ENCODE measurements at regions not wholly inside any gene's neighbourhood (a gene's known extent, or its start where the extent isn't known, plus 50 kb on each side); places are given as distances from the start of the nearest gene placed in this dataset.
"Not testable (repeated sequence)": the region's sequence is repeated elsewhere in the genome, so short reads cannot be mapped to it uniquely, and the experiment has no call there.

GRCh38 chr2:207423886-207424285 lies 105.9 kb upstream of the CREB1 start:
- Mint-ChIP-seq H3K9me3 (peaks cover 11 to 13% of the 10 kb centered on the region in 2 donors), H3K27me3 (no peaks in the 10 kb centered on the region), H3K4me3 (no peak overlapping the region), H3K27ac (peak overlapping the region; percentile 5 to 35), H3K4me1 (peaks cover 13% of the 10 kb centered on the region)
- ATAC-seq: peak; percentile 100
- DNase-seq: peak; percentile 5 to 66

DNA sequence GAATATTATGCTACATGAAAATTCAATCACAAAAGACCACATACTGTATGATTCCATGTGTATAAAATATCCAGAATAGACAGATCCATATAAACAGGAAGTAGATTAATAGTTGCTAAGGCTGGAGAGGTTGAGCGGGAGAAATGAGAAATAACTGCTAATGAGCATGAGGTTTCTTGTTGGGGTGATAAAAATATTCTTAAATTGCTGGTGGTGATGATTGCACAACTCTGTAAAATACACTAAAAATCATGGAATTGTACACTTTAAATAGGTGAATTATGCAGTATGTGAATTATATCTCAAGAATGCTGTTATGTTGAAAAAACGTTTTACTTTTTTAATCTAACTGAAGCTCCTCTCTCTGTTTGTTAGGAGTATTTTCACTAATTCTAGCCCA lies 101.8 kb upstream of the CREB1 start:
- Mint-ChIP-seq H3K4me1 (peaks cover 13% of the 10 kb centered on the region), H3K27ac (no peak overlapping the region), H3K9me3 (peaks cover 8 to 11% of the 10 kb centered on the region in 2 donors), H3K4me3 (no peak overlapping the region), H3K27me3 (no peaks in the 10 kb centered on the region)
- ATAC-seq: no peak
- no peak for DNase-seq

GRCh38 chr2:207428573-207428972 lies 101.2 kb upstream of the CREB1 start:
- ATAC-seq: no peak

GRCh38 chr2:207432453-207432852 lies 97.3 kb upstream of the CREB1 start:
- no peak overlapping the region for H3K4me3 Mint-ChIP-seq
- H3K4me1 Mint-ChIP-seq: no peaks in the 10 kb centered on the region
- ATAC-seq: no peak
- no peaks in the 10 kb centered on the region for H3K9me3 Mint-ChIP-seq
- peak overlapping the region in 1 of 2 donors; percentile 74 for H3K27ac Mint-ChIP-seq
- DNase-seq: no peak
- peaks cover 7% of the 10 kb centered on the region for H3K27me3 Mint-ChIP-seq

More at GRCh38 chr2:207428573-207428972, 101.2 kb upstream of the CREB1 start:
- Mint-ChIP-seq H3K4me1 (peaks cover 7% of the 10 kb centered on the region), H3K4me3 (no peak overlapping the region), H3K27me3 (no peaks in the 10 kb centered on the region), H3K27ac (no peak overlapping the region), H3K9me3 (peaks cover 3 to 5% of the 10 kb centered on the region in 2 donors)
- DNase-seq: no peak

- Mint-ChIP-seq H3K27me3 (peaks cover 7% of the 10 kb centered on the region), H3K4me1 (no peaks in the 10 kb centered on the region)
Observed at GRCh38 chr2:207434306-207434705, 95.5 kb upstream of the CREB1 start.

DNA sequence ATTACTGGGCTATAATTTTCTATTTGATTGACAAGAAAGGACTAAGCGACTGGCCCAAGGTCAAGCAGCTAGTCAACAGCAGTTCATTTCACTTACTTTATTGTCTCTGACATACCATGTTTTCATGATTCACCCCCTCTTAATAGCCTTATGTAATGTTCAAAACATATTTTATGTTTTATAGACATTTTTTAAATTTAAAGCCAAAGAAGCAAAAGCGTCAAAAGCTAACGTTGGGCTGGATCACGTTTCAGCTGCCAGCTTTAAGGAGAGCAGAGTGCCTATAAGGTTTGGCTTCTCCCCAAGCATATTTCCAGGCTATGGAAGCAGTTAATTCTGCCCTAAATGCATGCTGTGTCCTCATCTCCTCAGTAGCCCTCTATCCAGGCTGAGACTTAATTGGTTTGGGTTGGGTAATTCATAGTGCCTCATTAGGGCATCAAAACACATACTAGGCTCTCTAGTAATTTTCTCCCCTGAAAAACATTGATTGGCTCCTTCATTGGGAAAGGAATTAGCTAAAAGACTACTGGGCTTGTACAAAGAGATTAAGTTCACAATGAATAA lies 94.8 kb upstream of the CREB1 start:
- no peak overlapping the region for H3K4me3 Mint-ChIP-seq
- no peaks in the 10 kb centered on the region for H3K4me1 Mint-ChIP-seq
- no peaks in the 10 kb centered on the region for H3K9me3 Mint-ChIP-seq
- H3K27me3 Mint-ChIP-seq: peaks cover 7% of the 10 kb centered on the region
- ATAC-seq (no peak), DNase-seq (no peak)
- no peak overlapping the region for H3K27ac Mint-ChIP-seq

More at GRCh38 chr2:207434306-207434705, 95.5 kb upstream of the CREB1 start:
- no peak overlapping the region for H3K27ac Mint-ChIP-seq
- no peaks in the 10 kb centered on the region for H3K9me3 Mint-ChIP-seq
- ATAC-seq (no peak), DNase-seq (no peak)
- no peak overlapping the region for H3K4me3 Mint-ChIP-seq

DNA sequence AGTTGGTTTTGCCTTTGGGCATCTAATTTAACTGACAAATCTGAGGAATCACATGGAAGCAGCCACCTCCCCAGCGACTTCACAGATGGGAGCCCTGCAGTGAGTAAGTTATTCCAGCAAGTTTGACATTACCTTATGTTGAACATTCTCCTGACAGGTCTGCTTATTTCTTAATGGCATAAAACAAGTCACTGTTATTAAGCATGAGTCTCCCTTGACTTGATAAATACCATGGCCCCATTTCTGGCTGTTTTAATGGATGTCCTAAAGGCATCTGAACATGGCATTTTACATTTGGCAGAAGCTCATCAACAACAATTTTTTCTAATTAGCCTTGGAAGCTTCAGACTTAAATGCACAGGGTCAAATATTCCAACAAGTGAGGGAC lies 92.6 kb upstream of the CREB1 start:
- Mint-ChIP-seq H3K27ac (no peak overlapping the region), H3K4me3 (no peak overlapping the region), H3K27me3 (peaks cover 7% of the 10 kb centered on the region), H3K4me1 (no peaks in the 10 kb centered on the region), H3K9me3 (no peaks in the 10 kb centered on the region)
- ATAC-seq (no peak), DNase-seq (no peak)

DNA sequence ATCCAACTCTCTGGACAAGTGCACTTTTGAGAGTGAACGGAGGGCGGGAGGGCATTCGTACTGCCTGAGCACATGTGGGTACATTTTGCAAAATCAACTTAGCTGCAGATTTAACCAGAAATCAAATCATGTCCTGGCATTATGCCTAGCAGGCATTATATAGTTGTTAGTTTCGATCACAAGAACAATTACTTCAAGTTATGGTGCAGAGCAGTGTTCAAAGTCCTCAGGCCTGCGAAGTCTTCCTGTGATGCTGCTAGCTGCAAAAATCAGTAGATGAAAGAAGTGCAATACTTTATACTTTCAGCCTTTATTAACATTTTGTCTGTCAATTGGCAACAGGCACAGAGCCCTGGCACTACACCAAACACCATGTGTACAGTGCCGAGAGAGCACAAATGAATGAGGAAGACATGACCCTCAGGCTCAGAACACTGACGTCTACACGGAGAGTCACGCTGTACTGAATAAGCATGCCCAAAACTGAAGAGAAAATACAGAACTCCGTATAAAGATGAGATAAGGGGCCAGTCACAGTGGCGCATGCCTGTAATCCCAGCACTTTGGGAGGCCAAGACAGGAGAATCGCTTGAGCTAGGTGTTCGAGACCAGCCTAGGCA lies 92.1 kb upstream of the CREB1 start:
- DNase-seq (no peak), ATAC-seq (no peak)
- Mint-ChIP-seq H3K4me1 (no peaks in the 10 kb centered on the region), H3K27ac (no peak overlapping the region), H3K4me3 (no peak overlapping the region), H3K9me3 (no peaks in the 10 kb centered on the region), H3K27me3 (peaks cover 7% of the 10 kb centered on the region)

DNA sequence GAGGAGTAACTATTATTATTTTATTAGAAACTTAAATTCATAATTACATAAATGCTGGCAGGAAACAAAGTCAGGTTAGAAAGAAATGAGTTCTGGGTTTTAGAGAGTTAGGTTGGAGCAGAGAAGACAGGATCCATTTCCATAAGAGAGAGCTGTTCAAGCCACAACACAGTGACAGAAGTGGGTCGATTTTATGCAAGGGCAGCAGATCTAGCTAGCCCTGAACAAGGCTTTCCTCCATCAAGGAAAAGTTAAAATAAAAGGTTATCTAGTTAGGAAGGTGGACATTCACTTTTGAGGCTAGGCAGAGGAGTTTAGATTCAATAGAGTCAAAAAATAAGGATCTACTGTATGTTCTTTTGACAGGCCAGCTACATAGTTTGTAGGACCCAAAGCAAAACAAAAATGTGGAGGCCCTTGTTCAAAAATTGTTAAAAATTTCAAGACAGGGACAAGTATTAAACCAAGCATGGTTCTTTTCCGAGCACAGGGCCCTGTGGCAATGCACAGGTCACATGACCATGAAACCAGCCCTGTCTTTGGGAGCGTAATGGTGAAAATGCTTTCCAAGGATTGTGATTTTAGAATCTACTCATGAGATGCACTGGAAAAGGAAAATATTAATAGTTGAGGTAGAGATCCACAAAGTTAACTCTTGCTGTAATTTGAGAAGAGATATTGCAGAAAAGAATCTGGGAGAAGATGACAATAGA lies 91.2 kb upstream of the CREB1 start:
- Mint-ChIP-seq H3K9me3 (no peaks in the 10 kb centered on the region), H3K4me3 (no peak overlapping the region)
- ATAC-seq: no peak

GRCh38 chr2:207439881-207440280 lies 89.9 kb upstream of the CREB1 start:
- H3K27ac Mint-ChIP-seq, H3K4me3 Mint-ChIP-seq, H3K4me1 Mint-ChIP-seq, ATAC-seq, H3K27me3 Mint-ChIP-seq, DNase-seq, H3K9me3 Mint-ChIP-seq: not testable (repeated sequence)

More for the DNA sequence above, 91.2 kb upstream of the CREB1 start:
- no peak for DNase-seq
- peaks cover 7% of the 10 kb centered on the region for H3K27me3 Mint-ChIP-seq
- H3K4me1 Mint-ChIP-seq: no peaks in the 10 kb centered on the region
- H3K27ac Mint-ChIP-seq: no peak overlapping the region

- DNase-seq (no peak), ATAC-seq (no peak)
- Mint-ChIP-seq H3K4me3 (no peak overlapping the region), H3K27ac (no peak overlapping the region), H3K9me3 (no peaks in the 10 kb centered on the region), H3K27me3 (no peaks in the 10 kb centered on the region), H3K4me1 (no peaks in the 10 kb centered on the region)
Observed at GRCh38 chr2:207444756-207445155, 85.0 kb upstream of the CREB1 start.

- no peaks in the 10 kb centered on the region for H3K9me3 Mint-ChIP-seq
- H3K27ac Mint-ChIP-seq: no peak overlapping the region
- DNase-seq (no peak), ATAC-seq (no peak)
- H3K4me3 Mint-ChIP-seq: no peak overlapping the region
- no peaks in the 10 kb centered on the region for H3K4me1 Mint-ChIP-seq
- no peaks in the 10 kb centered on the region for H3K27me3 Mint-ChIP-seq
Observed at GRCh38 chr2:207446653-207447052, 83.1 kb upstream of the CREB1 start.

DNA sequence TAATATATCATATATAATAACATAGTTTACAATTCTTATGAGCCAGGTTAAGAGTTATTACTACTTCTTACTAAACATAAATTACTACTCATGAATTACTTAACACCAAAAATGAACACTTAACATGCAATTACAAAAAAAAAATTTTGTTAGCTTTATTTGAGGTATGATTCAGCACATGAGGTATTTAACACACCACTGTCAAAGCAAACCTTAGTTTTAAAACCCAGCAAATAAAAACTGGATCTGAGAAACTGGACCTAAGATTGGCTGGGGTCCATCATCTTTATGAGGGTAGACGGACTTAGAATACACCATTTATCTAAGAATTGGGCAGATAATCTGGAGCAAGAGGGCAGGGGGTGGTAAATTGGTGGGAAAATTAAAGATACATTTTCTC lies 81.8 kb upstream of the CREB1 start:
- Mint-ChIP-seq H3K4me1 (no peaks in the 10 kb centered on the region), H3K27ac (no peak overlapping the region), H3K9me3 (no peaks in the 10 kb centered on the region), H3K4me3 (no peak overlapping the region), H3K27me3 (no peaks in the 10 kb centered on the region)
- ATAC-seq (no peak), DNase-seq (no peak)

DNA sequence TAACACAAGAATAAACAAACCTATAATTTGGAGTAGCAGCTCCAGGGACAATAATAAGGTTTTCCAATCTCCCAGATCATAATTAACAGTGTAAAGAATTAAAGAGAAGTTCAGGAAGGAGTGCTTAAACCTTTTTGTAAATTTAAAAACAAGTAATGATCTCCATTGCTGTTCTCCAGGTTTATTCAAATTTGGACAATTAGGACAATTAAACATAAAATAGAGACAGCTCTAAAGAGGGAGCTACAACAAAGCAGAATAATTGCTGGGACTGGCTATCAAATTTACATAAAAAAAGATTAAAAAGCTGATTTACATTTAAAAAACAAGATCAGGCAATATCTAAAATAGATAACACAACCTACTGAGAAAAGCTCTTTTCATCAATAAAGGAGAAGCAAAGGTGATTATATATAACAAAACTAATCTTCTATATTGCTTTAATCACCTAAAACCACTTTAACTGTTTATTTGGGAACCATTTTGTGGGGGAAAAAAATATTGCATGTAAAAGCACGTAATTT lies 80.1 kb upstream of the CREB1 start:
- no peaks in the 10 kb centered on the region for H3K27me3 Mint-ChIP-seq
- ATAC-seq: no peak
- no peak overlapping the region for H3K27ac Mint-ChIP-seq
- no peaks in the 10 kb centered on the region for H3K9me3 Mint-ChIP-seq
- H3K4me1 Mint-ChIP-seq: no peaks in the 10 kb centered on the region
- no peak overlapping the region for H3K4me3 Mint-ChIP-seq
- DNase-seq: no peak

- H3K27me3 Mint-ChIP-seq: no peaks in the 10 kb centered on the region
- ATAC-seq (no peak), DNase-seq (no peak)
- H3K4me3 Mint-ChIP-seq: no peak overlapping the region
- no peak overlapping the region for H3K27ac Mint-ChIP-seq
- no peaks in the 10 kb centered on the region for H3K9me3 Mint-ChIP-seq
- H3K4me1 Mint-ChIP-seq: no peaks in the 10 kb centered on the region
Observed at GRCh38 chr2:207450186-207450585, 79.6 kb upstream of the CREB1 start.

DNA sequence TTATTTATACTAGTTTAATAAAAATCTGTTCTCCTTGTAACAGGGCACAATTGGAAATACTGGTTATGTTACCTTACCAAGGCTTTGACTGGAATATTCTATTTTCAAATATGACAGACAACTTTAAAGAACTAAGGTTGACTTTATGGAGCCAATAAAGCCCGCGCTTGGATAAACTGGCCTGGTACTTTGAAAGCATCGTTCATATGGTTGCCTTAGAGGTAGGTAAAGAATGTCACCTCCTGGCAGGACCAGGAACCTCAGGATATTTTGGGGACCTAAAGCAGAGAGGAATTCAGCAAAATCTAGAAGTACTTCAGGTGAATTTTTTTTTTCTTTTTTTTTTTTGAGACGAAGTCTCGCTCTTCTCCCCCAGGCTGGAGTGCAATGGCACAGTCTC lies 71.2 kb upstream of the CREB1 start:
- H3K4me1 Mint-ChIP-seq: peaks cover 20% of the 10 kb centered on the region
- H3K9me3 Mint-ChIP-seq: no peaks in the 10 kb centered on the region
- no peak overlapping the region for H3K27ac Mint-ChIP-seq
- DNase-seq: no peak
- H3K27me3 Mint-ChIP-seq: no peaks in the 10 kb centered on the region
- ATAC-seq: no peak
- H3K4me3 Mint-ChIP-seq: no peak overlapping the region

Measured in stimulated activated naive CD8-positive, alpha-beta T cell treated with anti-CD3 and anti-CD28 coated beads, Interleukin-15, amount 100 ng/mL, for 72 hours (primary cell).